PC-9 (cell line): ENCODE measurements at regions not wholly inside any gene's neighbourhood (a gene's known extent, or its start where the extent isn't known, plus 50 kb on each side); places are given as distances from the start of the nearest gene placed in this dataset.
"Not testable (repeated sequence)": the region's sequence is repeated elsewhere in the genome, so short reads cannot be mapped to it uniquely, and the experiment has no call there.

Experiments
- EZH2 ChIP-seq: fragments of 200-600 bp; sonication (generic); IDR thresholded peaks from 2 replicates; pipeline ENCODE4 v1.8.0; 2017; ENCODE audit warnings: antibody characterized with exemption, low read depth
- TF ChIP-seq, protein P1 (sequence below): fragments of 200-600 bp; sonication (generic); conservative IDR thresholded peaks from 2 replicates; pipeline ENCODE4 v1.6.1; 2017; ENCODE audit warnings: mixed run types, antibody characterized with exemption, mild to moderate bottlenecking, moderate library complexity

DNA sequence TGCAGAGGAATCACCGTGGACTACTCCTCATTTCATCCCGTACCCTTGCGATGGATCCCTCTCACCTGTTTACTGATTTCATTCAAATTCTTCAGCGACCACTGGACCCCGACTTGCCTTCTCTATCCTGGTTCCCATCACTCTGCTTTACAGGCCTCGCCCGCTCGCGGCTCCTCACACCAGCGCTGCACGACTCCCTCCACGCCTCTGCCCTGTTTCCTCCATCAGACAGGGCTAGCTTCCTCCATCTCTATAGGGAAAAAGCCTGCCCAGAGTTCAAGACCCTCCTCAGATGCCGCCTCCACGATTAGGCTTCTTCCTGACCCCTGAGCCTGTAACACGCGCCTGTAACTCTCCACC is 2926.5 kb upstream of the OR11H1 start:
- TF ChIP-seq, protein P1, sequence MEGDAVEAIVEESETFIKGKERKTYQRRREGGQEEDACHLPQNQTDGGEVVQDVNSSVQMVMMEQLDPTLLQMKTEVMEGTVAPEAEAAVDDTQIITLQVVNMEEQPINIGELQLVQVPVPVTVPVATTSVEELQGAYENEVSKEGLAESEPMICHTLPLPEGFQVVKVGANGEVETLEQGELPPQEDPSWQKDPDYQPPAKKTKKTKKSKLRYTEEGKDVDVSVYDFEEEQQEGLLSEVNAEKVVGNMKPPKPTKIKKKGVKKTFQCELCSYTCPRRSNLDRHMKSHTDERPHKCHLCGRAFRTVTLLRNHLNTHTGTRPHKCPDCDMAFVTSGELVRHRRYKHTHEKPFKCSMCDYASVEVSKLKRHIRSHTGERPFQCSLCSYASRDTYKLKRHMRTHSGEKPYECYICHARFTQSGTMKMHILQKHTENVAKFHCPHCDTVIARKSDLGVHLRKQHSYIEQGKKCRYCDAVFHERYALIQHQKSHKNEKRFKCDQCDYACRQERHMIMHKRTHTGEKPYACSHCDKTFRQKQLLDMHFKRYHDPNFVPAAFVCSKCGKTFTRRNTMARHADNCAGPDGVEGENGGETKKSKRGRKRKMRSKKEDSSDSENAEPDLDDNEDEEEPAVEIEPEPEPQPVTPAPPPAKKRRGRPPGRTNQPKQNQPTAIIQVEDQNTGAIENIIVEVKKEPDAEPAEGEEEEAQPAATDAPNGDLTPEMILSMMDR = not testable (repeated sequence)
- not testable (repeated sequence) for TF ChIP-seq EZH2
